IMR-90 (cell line): ENCODE measurements at regions not wholly inside any gene's neighbourhood (a gene's known extent, or its start where the extent isn't known, plus 50 kb on each side); places are given as distances from the start of the nearest gene placed in this dataset.

Source experiments
- ATAC-seq: fragments of 200-7000 bp; cut with Tn5 transposase; 2 replicates; pipeline ENCODE4 v1.9.1; 2020; ENCODE audit warnings: low read depth, mild to moderate bottlenecking, moderate library complexity
- BruUV-seq: library from RNA; stranded (reverse); fragments of 400-500 nt; replicated peaks from 2 replicates; lab custom pipeline; 2021; lab: Mats Ljungman, UMichigan
- CTCF ChIA-PET: fragments of 300-600 bp; formaldehyde crosslinking; extraction: SDS; loops from one replicate; lab custom pipeline; 2021; ENCODE audit warnings: antibody characterized with exemption; lab: Yijun Ruan, JAX
- POLR2A ChIA-PET: fragments of 300-600 bp; sonication (Branson Sonifier 250); formaldehyde crosslinking; loops from one replicate; lab custom pipeline; 2022; ENCODE audit warnings: antibody characterized with exemption; ENCODE audit not compliant: unreplicated experiment; lab: Charles Lee
- DNase-seq: peaks from one replicate; pipeline ENCODE4 v3.0.0; 2013
- H2AFZ ChIP-seq: replicated peaks from 2 replicates; pipeline ENCODE3; 2013; ENCODE audit warnings: low read length, mild to moderate bottlenecking; ENCODE audit not compliant: poor library complexity
- H2AK5ac ChIP-seq: 2 replicates; pipeline ENCODE4 v1.6.1; 2013; ENCODE audit warnings: low read depth, low read length, inconsistent platforms
- H2AK9ac ChIP-seq: replicated peaks from 2 replicates; pipeline ENCODE3; 2013; ENCODE audit warnings: mild to moderate bottlenecking, low read depth, low read length, moderate library complexity; ENCODE audit not compliant: poor library complexity
- H2BK120ac ChIP-seq: 2 replicates; pipeline ENCODE4 v1.6.1; 2013; ENCODE audit warnings: low read depth, low read length, inconsistent platforms
- H2BK15ac ChIP-seq: 3 replicates; pipeline ENCODE4 v1.6.1; 2013; ENCODE audit warnings: low read depth, low read length, inconsistent platforms
- H2BK20ac ChIP-seq: 2 replicates; pipeline ENCODE4 v1.6.1; 2013; ENCODE audit warnings: low read depth, mild to moderate bottlenecking, inconsistent platforms, low read length, moderate library complexity
- H2BK5ac ChIP-seq: 2 replicates; pipeline ENCODE4 v1.6.1; 2013; ENCODE audit warnings: mild to moderate bottlenecking, low read depth, low read length, inconsistent platforms; ENCODE audit not compliant: poor library complexity, severe bottlenecking
- H3K14ac ChIP-seq: replicated peaks from 2 replicates; pipeline ENCODE4 v1.6.1; 2013; ENCODE audit warnings: low read depth, low read length, inconsistent platforms
- H3K18ac ChIP-seq: 2 replicates; pipeline ENCODE4 v1.6.1; 2013; ENCODE audit warnings: low read depth, low read length, control low read depth
- H3K23ac ChIP-seq: 2 replicates; pipeline ENCODE4 v1.6.1; 2013; ENCODE audit warnings: low read depth, low read length, inconsistent platforms
- H3K27ac ChIP-seq: 2 replicates; pipeline ENCODE4 v1.5.1; 2013; ENCODE audit warnings: mild to moderate bottlenecking, control low read depth, low read length; ENCODE audit not compliant: insufficient read depth
- H3K27me3 ChIP-seq: 2 replicates; pipeline ENCODE4 v1.6.1; 2013; ENCODE audit warnings: low read length; ENCODE audit not compliant: control insufficient read depth, insufficient read depth
- H3K36me3 ChIP-seq: 2 replicates; pipeline ENCODE4 v1.6.1; 2013; ENCODE audit warnings: low read length, mixed read lengths; ENCODE audit not compliant: control insufficient read depth, insufficient read depth
- H3K4ac ChIP-seq: 2 replicates; pipeline ENCODE4 v1.6.1; 2013; ENCODE audit warnings: low read depth, low read length, inconsistent platforms
- H3K4me1 ChIP-seq: 2 replicates; pipeline ENCODE4 v1.6.1; 2013; ENCODE audit warnings: low read length, mixed read lengths; ENCODE audit not compliant: control insufficient read depth, insufficient read depth
- H3K4me2 ChIP-seq: 2 replicates; pipeline ENCODE4 v1.6.1; 2013; ENCODE audit warnings: low read depth, mild to moderate bottlenecking, control low read depth, low read length, moderate library complexity
- H3K4me3 ChIP-seq: 2 replicates; pipeline ENCODE4 v1.5.1; 2013; ENCODE audit warnings: low read depth, mild to moderate bottlenecking, control low read depth, low read length, moderate library complexity; ENCODE audit not compliant: insufficient read depth
- H3K56ac ChIP-seq: 2 replicates; pipeline ENCODE4 v1.6.1; 2013; ENCODE audit warnings: low read length, inconsistent platforms; ENCODE audit not compliant: insufficient read depth; ENCODE audit errors: extremely low read depth
- H3K79me1 ChIP-seq, 2 experiments: 2 replicates each; pipeline ENCODE4 v1.6.1; 2013; ENCODE audit warnings: low read length in 2 of 2, inconsistent platforms in 1 of 2, low read depth in 1 of 2
- H3K9ac ChIP-seq: 2 replicates; pipeline ENCODE4 v1.6.1; 2013; ENCODE audit warnings: low read depth, low read length, control low read depth
- H3K9me1 ChIP-seq: 2 replicates; pipeline ENCODE4 v1.6.1; 2013; ENCODE audit warnings: low read length, inconsistent platforms; ENCODE audit not compliant: insufficient read depth
- H3K9me3 ChIP-seq: 2 replicates; pipeline ENCODE4 v1.6.1; 2013; ENCODE audit warnings: low read length; ENCODE audit not compliant: control insufficient read depth, insufficient read depth
- H4K20me1 ChIP-seq: 2 replicates; pipeline ENCODE4 v1.6.1; 2013; ENCODE audit warnings: low read length, inconsistent platforms; ENCODE audit not compliant: insufficient read depth
- H4K5ac ChIP-seq: 2 replicates; pipeline ENCODE4 v1.6.1; 2013; ENCODE audit warnings: mild to moderate bottlenecking, low read depth, low read length, control low read depth
- H4K8ac ChIP-seq, 2 experiments: 2 replicates each; pipeline ENCODE4 v1.6.1; 2013; ENCODE audit warnings: low read depth in 2 of 2, low read length in 2 of 2, control low read depth in 1 of 2, inconsistent platforms in 1 of 2
- H4K91ac ChIP-seq: 2 replicates; pipeline ENCODE4 v1.6.1; 2013; ENCODE audit warnings: low read depth, low read length, inconsistent platforms; ENCODE audit not compliant: insufficient read depth
- CEBPB ChIP-seq: IDR thresholded peaks from 2 replicates; pipeline ENCODE4 v1.6.1; 2012; ENCODE audit warnings: low read depth, low read length, improper control_type of control experiment
- CHD1 ChIP-seq: IDR thresholded peaks from 2 replicates; pipeline ENCODE4 v1.6.1; 2012; ENCODE audit warnings: low read depth, low read length, improper control_type of control experiment
- ELK1 ChIP-seq: fragments of 150-350 bp; IDR thresholded peaks from 2 replicates; pipeline ENCODE4 v1.6.1; 2016; ENCODE audit warnings: low read depth, mild to moderate bottlenecking, low read length, moderate library complexity, borderline replicate concordance
- FOS ChIP-seq: fragments of 150-350 bp; IDR thresholded peaks from 2 replicates; pipeline ENCODE4 v1.6.1; 2016; ENCODE audit warnings: low read depth, low read length
- POLR2A ChIP-seq: IDR thresholded peaks from 2 replicates; pipeline ENCODE4 v1.6.1; 2012; ENCODE audit warnings: mild to moderate bottlenecking, low read depth, low read length
- RAD21 ChIP-seq: IDR thresholded peaks from 2 replicates; pipeline ENCODE4 v1.6.1; 2012; ENCODE audit warnings: low read length, improper control_type of control experiment
- WGBS, 2 experiments: methylation state at CpG; one replicate each; pipeline versions ENCODE4 v1.1.5 to v1.1.7; 2013; ENCODE audit warnings: missing lambda C conversion rate in 2 of 2; ENCODE audit not compliant: insufficient read length in 1 of 2; ENCODE audit errors: extremely low coverage in 2 of 2; 5-methylcytosine and 5-hydroxymethylcytosine counted together
- dilution Hi-C: fragments of 300-500 bp; cut with HindIII; formaldehyde crosslinking; loops from one replicate; pipeline ENCODE4 v1.14.3; 2018; ENCODE audit warnings: low sequenced_read_pairs; ENCODE audit not compliant: unreplicated experiment
- in situ Hi-C: fragments of 300-500 bp; cut with MboI; formaldehyde crosslinking; loops from 3 replicates; pipeline ENCODE4 v1.14.3; 2019; ENCODE audit warnings: low sequenced_read_pairs, inconsistent platforms, mixed read lengths
- intact Hi-C: fragments of 100-400 bp; cut with micrococcal nuclease; formaldehyde crosslinking; loops from 2 replicates; pipeline ENCODE4 v1.10.0; 2022

GRCh38 chr20:59103573-59103972 is 60.0 kb upstream of the ZNF831 start:
- H3K79me1 ChIP-seq = no peaks in the 10 kb centered on the region
- no peaks in the 10 kb centered on the region for H3K4me1 ChIP-seq
- no peak overlapping the region for H2AFZ ChIP-seq
- H4K20me1 ChIP-seq = no peaks in the 10 kb centered on the region
- H3K36me3 ChIP-seq = no peaks in the 10 kb centered on the region
- no peak overlapping the region for H3K14ac ChIP-seq
- no peak overlapping the region for H3K27ac ChIP-seq
- no peak overlapping the region for H3K18ac ChIP-seq
- no peak overlapping the region for H2BK5ac ChIP-seq
- TF ChIP-seq RAD21 (no peak), CHD1 (no peak), ELK1 (no peak), POLR2A (no peak), FOS (no peak), CEBPB (no peak)
- intact Hi-C loops = no loop called here
- H3K56ac ChIP-seq = no peak overlapping the region
- H3K27me3 ChIP-seq = no peaks in the 10 kb centered on the region; the same call in 1 of the 2 replicates
- DNase-seq = no peak
- no CpG with 5 or more reads among the region's 1 CpG for WGBS, 2 experiments
- in situ Hi-C loops = no loop called here
- no peak overlapping the region for H3K9ac ChIP-seq
- no peak for ATAC-seq
- no peak overlapping the region for H2AK5ac ChIP-seq
- H2BK15ac ChIP-seq = no peak overlapping the region
- H2BK20ac ChIP-seq = no peak overlapping the region
- H3K4ac ChIP-seq = no peak overlapping the region
- H3K23ac ChIP-seq = no peak overlapping the region
- H4K91ac ChIP-seq = no peak overlapping the region
- no peak overlapping the region for H4K5ac ChIP-seq
- BruUV-seq = no TSS peak
- no peaks in the 10 kb centered on the region for H3K9me3 ChIP-seq
- dilution Hi-C loops = no loop called here
- H3K4me3 ChIP-seq = no peak overlapping the region
- no peak overlapping the region for H2AK9ac ChIP-seq
- H2BK120ac ChIP-seq = no peak overlapping the region
- no peak overlapping the region for H4K8ac ChIP-seq
- H3K4me2 ChIP-seq = no peak overlapping the region
- no peaks in the 10 kb centered on the region for H3K9me1 ChIP-seq
- ChIA-PET POLR2A (no interaction called here), CTCF (interaction anchor here (3.0 kb wide), 1 partner anchor 16 kb away, joined by 8 read pairs; no protein-coding TSS in a partner anchor)
